PFSK-1 (cell line): ENCODE measurements at regions not wholly inside any gene's neighbourhood (a gene's known extent, or its start where the extent isn't known, plus 50 kb on each side); places are given as distances from the start of the nearest gene placed in this dataset.

ENCODE experiments used
- FOXP2 ChIP-seq: optimal IDR thresholded peaks from 2 replicates; pipeline ENCODE3; 2011; ENCODE audit warnings: borderline replicate concordance, control low read depth, inconsistent platforms; ENCODE audit not compliant: insufficient read depth; ENCODE audit errors: extremely low read length, extremely low read depth
- POLR2AphosphoS5 ChIP-seq: IDR thresholded peaks from 2 replicates; pipeline ENCODE4 v1.6.1; 2012; ENCODE audit warnings: low read depth, mild to moderate bottlenecking, control low read depth, low read length, moderate library complexity
- REST ChIP-seq, 2 experiments: IDR thresholded peaks; 2 replicates each; pipeline versions ENCODE4 v1.6.1 to v1.8.0; 2011 to 2012; ENCODE audit warnings: low read depth in 2 of 2, low read length in 2 of 2, control low read depth in 1 of 2, inconsistent platforms in 1 of 2, mild to moderate bottlenecking in 1 of 2, moderate library complexity in 1 of 2; ENCODE audit not compliant: insufficient read depth in 1 of 2
- SIN3A ChIP-seq: IDR thresholded peaks from 2 replicates; pipeline ENCODE4 v1.6.1; 2012; ENCODE audit warnings: mild to moderate bottlenecking, low read length, moderate library complexity, borderline replicate concordance; ENCODE audit not compliant: insufficient read depth
- TAF1 ChIP-seq: IDR thresholded peaks from 2 replicates; pipeline ENCODE4 v1.6.1; 2012; ENCODE audit warnings: low read length, control low read depth, borderline replicate concordance; ENCODE audit not compliant: insufficient read depth

- TF ChIP-seq TAF1 (no peak), FOXP2 (no peak), SIN3A (no peak)
Measured at GRCh38 chr4:136194962-136195361, 1337.3 kb downstream of the PCDH18 start.

DNA sequence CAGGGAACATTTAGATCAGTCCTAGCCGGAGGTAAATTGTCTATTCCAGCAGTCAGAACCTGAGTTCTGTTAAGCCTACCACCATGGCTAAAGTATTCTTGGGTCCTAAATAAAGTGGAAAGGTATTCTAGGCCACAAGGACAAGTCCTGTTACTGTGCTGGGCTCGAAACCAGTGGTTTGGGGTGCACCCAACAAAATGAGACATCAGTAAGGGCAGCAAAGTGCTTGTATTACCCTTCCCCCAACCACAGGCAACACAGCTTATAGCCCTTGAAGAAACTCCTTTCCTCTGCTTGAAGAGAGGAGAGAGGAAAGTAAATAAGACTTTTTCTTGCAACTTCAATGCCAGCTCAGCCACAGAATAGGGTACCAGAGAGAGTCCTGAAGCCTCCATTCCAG, 1345.6 kb downstream of the PCDH18 start:
- no peak for TF ChIP-seq FOXP2
- TF ChIP-seq REST (IDR thresholded peaks at IDR 0.05; ENCODE audit: insufficient read depth in 1 of 2, low read depth in 2 of 2, low read length in 2 of 2): no peak
- no peak for TF ChIP-seq POLR2AphosphoS5
- no peak for TF ChIP-seq TAF1

GRCh38 chr4:136183513-136183912, 1348.8 kb downstream of the PCDH18 start:
- TF ChIP-seq REST (IDR thresholded peaks at IDR 0.05; ENCODE audit: insufficient read depth in 1 of 2, low read depth in 2 of 2, low read length in 2 of 2) (no peak), POLR2AphosphoS5 (no peak), FOXP2 (no peak), TAF1 (no peak), SIN3A (no peak)

GRCh38 chr4:136156947-136157346, 1375.3 kb downstream of the PCDH18 start:
- TF ChIP-seq SIN3A: no peak
- TF ChIP-seq TAF1: no peak
- no peak for TF ChIP-seq FOXP2
- no peak for TF ChIP-seq POLR2AphosphoS5
- no peak for TF ChIP-seq REST (IDR thresholded peaks at IDR 0.05; ENCODE audit: insufficient read depth in 1 of 2, low read depth in 2 of 2, low read length in 2 of 2)

GRCh38 chr4:136150046-136150445, 1382.2 kb downstream of the PCDH18 start:
- TF ChIP-seq SIN3A (no peak), FOXP2 (no peak), TAF1 (no peak), REST (IDR thresholded peaks at IDR 0.05; ENCODE audit: insufficient read depth in 1 of 2, low read depth in 2 of 2, low read length in 2 of 2) (no peak), POLR2AphosphoS5 (no peak)
